HG03097 (cell line): ENCODE measurements at regions not wholly inside any gene's neighbourhood (a gene's known extent, or its start where the extent isn't known, plus 50 kb on each side); places are given as distances from the start of the nearest gene placed in this dataset.
"Not testable (repeated sequence)": the region's sequence is repeated elsewhere in the genome, so short reads cannot be mapped to it uniquely, and the experiment has no call there.

ENCODE experiments used
- ATAC-seq: cut with Tn5 transposase; IDR thresholded peaks from one replicate; pipeline ENCODE4 v1.9.1; 2021; ENCODE audit not compliant: unreplicated experiment, low FRiP score

DNA sequence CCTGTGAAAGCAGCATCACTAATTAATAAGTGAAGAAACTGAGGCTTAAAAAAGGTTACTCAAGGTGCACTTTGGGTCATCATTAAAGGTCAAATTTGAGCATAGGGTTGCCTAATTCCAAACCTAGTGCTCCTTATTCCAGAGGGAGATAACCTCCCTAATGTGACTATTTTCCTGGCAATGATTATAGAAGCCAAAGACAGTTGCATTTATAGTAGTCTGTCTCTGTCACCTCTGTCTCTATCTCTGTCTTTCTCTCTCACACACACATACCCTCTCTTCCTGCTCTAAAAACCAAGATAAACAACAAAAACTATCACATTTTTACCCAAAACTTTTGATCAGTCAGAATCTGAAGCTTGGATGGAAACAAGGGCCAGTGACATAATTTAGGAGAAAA, 172.0 kb upstream of the LMCD1 start:
- no peak for ATAC-seq

DNA sequence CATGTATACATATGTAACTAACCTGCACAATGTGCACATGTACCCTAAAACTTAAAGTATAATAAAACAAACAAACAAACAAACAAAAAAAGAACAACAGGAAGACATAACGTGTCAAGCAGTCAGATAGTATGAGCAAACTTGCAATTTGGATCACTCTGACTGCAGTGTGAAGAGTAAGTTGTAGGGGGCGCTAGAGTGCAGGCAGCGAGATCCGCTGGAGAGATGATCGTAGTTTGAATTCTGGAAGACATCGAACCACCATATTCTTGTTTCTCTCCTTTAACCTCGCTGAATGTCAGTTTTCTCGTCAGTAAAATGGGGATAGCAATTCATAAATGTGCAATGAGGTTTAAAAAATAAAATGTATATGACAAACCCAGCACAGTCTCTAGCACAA, 165.2 kb upstream of the LMCD1 start:
- no peak for ATAC-seq

- no peak for ATAC-seq
Observed at GRCh38 chr3:8338424-8338823, 163.2 kb upstream of the LMCD1 start.

- ATAC-seq = no peak
Observed at GRCh38 chr3:8341821-8342247, 159.8 kb upstream of the LMCD1 start.

DNA sequence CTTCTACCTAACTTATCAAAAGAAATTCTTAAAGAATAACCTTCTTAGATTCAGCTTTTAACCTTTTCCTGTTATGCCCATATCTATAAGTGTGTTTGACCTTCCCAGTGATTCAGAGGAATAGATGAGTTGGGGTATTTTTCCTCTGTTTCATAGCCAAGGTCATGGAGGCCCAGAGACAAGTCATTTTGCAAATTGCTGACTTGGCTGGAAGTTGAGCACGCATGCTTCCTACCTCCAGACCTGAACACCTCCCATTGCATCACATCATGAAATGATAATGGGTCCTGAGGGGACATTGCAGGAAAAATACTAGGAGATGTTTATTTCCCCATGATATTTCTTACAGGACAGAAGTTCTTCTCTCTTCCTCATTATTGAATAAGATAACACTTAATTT, 158.6 kb upstream of the LMCD1 start:
- no peak for ATAC-seq

DNA sequence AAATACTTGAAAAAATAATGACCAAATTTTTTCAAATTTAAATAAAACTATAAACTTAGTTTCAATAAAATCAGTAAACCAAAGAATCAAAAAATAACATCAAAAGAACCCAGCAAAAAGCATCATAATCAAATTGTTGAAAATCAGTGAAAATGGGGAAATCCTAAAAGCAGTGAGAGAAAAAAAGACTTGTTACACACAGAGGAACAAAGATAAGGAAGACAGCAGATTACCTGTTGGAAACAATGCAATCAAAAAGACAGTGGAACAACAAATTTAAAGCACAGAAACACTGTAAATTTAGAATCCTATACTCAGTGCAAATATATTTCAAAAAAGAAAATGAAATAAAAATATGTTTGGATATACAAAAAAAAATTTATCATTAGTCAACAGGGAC, 156.2 kb upstream of the LMCD1 start:
- ATAC-seq = no peak

GRCh38 chr3:8348076-8348475, 153.5 kb upstream of the LMCD1 start:
- no peak for ATAC-seq

DNA sequence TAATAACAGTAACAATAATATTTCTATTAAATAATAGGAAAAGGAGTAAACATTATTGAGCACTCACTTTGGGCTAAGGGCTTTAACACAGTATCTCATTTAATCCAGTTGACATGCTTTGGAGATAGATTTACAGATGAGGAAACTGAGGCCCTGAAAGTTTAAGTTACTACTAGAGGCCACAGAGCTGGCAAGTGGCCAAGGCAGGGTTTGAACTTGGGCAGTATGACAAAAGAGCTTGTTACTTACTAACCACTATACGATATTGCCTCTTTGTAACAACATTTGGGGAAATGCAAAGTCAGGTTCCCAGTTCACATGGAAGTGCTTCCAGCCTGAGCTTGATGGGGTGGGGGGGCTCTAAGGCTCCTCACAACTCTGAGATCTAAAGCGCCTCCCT, 149.1 kb upstream of the LMCD1 start:
- ATAC-seq = no peak

- ATAC-seq = no peak
Observed at GRCh38 chr3:8353364-8353763, 148.3 kb upstream of the LMCD1 start.

GRCh38 chr3:8355346-8355745, 146.3 kb upstream of the LMCD1 start:
- no peak for ATAC-seq

- not testable (repeated sequence) for ATAC-seq
Observed at GRCh38 chr3:8356066-8356465, 145.6 kb upstream of the LMCD1 start.

DNA sequence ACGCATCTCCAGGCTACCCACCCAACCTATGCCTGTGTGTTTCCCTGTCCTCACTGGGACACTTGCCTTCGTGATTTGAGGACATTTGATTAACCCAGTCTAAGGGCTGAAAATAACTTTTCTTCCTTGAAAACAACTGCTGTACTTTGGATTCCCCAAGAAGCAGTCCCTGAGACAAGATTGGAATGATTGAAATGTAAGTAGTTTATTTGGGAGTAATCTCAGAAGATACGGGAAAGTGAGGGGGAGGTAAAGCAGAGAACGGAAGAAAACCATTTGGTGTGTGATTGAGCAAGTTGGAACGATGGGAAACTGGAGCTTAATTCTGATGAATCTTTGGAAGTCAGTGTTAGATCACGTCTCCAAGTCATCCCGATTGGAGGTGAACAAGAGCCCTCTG, 143.8 kb upstream of the LMCD1 start:
- ATAC-seq = no peak

DNA sequence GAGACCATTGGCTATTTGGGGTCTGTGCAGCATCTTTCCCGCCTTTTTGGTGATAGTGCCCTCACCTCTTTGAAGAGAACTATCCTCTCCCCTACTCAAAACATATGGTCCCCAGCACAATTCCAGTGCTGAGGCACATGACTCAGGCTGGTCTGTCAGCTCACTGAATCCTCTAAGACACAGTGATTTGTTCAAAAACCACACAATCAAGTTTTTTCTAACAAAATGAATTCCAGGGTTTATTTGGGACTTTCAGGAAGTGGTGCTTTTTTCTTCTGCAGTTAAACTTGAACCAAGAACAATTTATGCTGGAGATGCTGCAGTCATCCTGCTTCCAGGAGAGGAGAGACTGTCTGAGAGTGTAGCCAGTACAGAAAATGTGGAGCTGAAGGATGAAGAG, 142.5 kb upstream of the LMCD1 start:
- ATAC-seq = no peak

GRCh38 chr3:8363200-8363599, 138.4 kb upstream of the LMCD1 start:
- ATAC-seq = no peak

- ATAC-seq = no peak
Observed at GRCh38 chr3:8365541-8365940, 136.1 kb upstream of the LMCD1 start.

DNA sequence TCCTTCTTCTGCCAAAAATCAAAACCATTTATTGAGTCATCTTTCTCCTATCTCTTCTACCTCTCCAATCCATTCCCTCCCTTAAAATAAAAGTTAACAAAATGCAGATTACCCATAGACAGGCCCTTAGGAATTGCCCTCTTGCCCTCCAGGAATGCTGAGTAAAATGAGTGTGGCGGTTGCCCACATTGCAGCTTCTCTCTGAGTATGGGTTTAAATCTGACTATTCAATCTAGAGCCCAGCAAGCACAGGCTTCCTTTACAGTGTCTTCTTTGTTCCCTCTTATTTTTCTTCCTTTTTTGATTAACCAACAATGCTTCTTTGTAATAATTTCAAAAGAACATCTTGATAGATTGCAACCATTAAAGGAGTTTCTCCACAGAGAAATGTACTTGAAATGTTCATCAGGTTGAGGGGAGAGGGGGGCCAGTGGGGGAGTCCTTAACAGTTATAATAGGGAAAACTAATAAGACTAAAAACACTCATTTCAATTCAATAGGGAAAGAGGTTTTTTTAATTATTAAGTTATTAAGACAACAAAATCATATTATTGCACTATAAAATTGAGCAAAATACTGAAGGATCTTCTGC, 135.3 kb upstream of the LMCD1 start:
- no peak for ATAC-seq

DNA sequence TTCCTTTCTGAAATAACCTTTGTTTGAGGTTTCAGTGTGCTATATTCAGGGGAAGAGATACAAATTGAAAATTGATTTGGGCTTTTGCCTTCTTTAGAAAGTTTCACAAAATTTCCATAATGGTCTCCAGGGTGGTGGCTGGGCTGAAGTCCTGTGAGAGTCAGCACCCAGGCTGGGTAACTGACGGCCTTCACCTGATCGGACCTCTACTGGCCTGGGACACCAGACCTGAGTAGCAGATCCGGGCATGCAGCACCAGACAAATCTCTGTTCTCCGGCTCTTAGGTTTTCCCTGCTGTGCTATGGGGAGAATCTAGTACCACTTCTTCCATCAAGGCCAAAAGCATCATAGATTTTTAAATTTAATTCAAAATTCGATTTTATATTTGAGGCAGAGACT, 133.0 kb upstream of the LMCD1 start:
- ATAC-seq = no peak

DNA sequence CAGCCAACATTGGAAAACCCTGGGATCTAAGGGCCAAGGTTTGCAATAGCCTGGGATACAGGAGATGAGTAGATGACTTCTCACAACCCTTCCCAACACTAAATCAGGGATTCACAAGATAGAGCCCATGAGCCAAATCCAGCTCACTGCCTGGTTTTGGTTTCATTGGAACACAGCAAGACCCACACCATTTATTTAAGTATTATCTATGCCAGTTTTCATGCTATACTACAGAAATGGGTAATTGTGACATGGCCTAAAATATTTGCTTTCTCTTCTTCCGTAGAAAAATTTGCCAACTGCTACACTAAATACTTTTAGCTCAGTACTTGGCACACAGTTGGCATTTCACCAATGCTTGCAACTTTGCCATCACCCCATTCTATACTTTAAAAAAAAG, 132.0 kb upstream of the LMCD1 start:
- no peak for ATAC-seq

DNA sequence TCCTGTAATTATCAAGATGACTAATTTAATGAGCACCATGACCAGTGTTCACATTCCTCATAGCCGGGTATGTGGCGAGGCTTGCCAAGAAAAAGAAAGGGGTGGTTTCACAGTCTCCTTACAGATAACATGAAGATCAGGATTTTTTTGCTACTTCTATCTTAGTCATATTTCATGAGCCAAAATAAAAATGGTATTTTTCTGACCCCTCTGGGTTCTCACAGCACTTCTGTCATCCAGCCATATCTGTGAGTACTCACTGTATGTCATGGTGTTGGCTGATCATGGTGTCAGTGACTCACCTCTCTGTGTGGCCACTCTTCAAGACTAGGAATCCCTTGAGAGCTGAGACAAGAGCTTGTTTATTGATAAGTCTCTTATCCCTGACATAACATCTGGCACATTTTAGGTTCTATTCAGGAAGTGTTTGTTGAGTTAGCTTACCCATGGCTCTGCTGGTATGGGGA, 130.5 kb upstream of the LMCD1 start:
- ATAC-seq = no peak

- ATAC-seq = no peak
Observed at GRCh38 chr3:8371960-8372463, 129.6 kb upstream of the LMCD1 start.

DNA sequence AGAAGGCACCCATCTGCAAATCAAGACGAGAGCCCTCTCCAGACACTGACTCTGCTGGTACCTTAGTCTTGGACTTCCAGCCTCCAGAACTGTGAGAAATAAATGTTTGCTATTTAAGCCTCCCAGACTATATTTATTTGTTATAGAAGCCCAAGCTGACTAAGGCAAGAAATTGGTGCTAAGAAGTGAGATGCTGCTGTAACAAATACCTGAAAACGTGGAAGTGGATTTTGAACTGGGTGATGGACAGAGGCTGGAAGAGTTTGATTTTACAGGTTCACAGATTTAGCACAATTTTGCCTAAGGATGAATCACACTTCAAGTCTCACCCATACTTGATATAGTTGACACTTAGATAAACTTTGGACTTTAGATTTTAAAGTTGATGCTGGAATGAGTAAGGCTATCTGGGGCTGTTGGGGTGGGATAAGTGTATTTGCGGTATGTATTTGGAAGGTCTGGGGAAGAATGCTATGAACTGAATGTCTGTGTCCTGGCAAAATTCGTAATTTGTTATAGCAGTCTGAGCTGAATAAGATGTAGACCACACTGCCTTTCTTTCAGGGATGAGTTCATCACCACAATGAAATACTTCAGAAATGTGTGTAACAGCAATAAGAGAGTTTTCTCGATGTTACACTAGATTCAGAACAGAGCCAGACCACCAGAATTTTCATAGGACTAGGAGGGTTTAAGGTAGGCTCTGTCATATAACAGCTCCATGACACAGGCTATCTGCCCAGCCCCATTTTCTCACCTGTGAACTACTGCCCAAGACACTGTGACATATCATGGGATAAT, 120.5 kb upstream of the LMCD1 start:
- ATAC-seq = no peak
